ENCODE measurements at regions not wholly inside any gene's neighbourhood (a gene's known extent, or its start where the extent isn't known, plus 50 kb on each side); places are given as distances from the start of the nearest gene placed in this dataset.

- H3K27ac ChIP-seq = no peak overlapping the region
- no peaks in the 10 kb centered on the region for H3K27me3 ChIP-seq
- H3K4me1 ChIP-seq = no peaks in the 10 kb centered on the region
- H3K36me3 ChIP-seq = no peaks in the 10 kb centered on the region
- no peak overlapping the region for H3K4me3 ChIP-seq
- WGBS, 2 donors = 50 to 67% methylated on average over 1 of the region's 1 CpG
- TF ChIP-seq POLR2A (IDR thresholded peaks at IDR 0.05) (no peak), CTCF (IDR thresholded peaks at IDR 0.05) (no peak)
- intact Hi-C loops (cut with DNase I) = no loop called here
- no peak for DNase-seq
- H3K9me3 ChIP-seq = no peaks in the 10 kb centered on the region
Observed at GRCh38 chr4:72631296-72631695, 62.3 kb upstream of the ADAMTS3 start.

- DNase-seq = no peak
- Histone ChIP-seq H3K4me1 (no peaks in the 10 kb centered on the region), H3K27ac (no peak overlapping the region), H3K4me3 (no peak overlapping the region), H3K9me3 (no peaks in the 10 kb centered on the region), H3K36me3 (no peaks in the 10 kb centered on the region), H3K27me3 (no peaks in the 10 kb centered on the region)
- intact Hi-C loops (cut with DNase I) = no loop called here
- WGBS, 2 donors = 89 to 92% methylated on average over 1 of the region's 1 CpG
- TF ChIP-seq CTCF (IDR thresholded peaks at IDR 0.05) = no peak
- TF ChIP-seq POLR2A (IDR thresholded peaks at IDR 0.05) = no peak
Observed at GRCh38 chr4:72629540-72629939, 60.5 kb upstream of the ADAMTS3 start.

- Histone ChIP-seq H3K9me3 (no peaks in the 10 kb centered on the region), H3K36me3 (no peaks in the 10 kb centered on the region), H3K4me1 (no peaks in the 10 kb centered on the region), H3K4me3 (no peak overlapping the region), H3K27ac (no peak overlapping the region), H3K27me3 (no peaks in the 10 kb centered on the region)
- TF ChIP-seq POLR2A (IDR thresholded peaks at IDR 0.05) (no peak), CTCF (IDR thresholded peaks at IDR 0.05) (no peak)
- intact Hi-C loops (cut with DNase I) = no loop called here
- DNase-seq = no peak
Observed at GRCh38 chr4:72627723-72628122, 58.7 kb upstream of the ADAMTS3 start.

Small RNA genes in the stretch of these regions (small RNA-seq; reads per million reads assigned to genes)
- 0 reads per million in 4 donors for gene RNU4ATAC9P

Measured in esophagus squamous epithelium (tissue), 5 donors.